ENCODE measurements at regions not wholly inside any gene's neighbourhood (a gene's known extent, or its start where the extent isn't known, plus 50 kb on each side); places are given as distances from the start of the nearest gene placed in this dataset.
A peak's percentile ranks its signal among the peaks of the same experiment; 100 is the strongest.

DNA sequence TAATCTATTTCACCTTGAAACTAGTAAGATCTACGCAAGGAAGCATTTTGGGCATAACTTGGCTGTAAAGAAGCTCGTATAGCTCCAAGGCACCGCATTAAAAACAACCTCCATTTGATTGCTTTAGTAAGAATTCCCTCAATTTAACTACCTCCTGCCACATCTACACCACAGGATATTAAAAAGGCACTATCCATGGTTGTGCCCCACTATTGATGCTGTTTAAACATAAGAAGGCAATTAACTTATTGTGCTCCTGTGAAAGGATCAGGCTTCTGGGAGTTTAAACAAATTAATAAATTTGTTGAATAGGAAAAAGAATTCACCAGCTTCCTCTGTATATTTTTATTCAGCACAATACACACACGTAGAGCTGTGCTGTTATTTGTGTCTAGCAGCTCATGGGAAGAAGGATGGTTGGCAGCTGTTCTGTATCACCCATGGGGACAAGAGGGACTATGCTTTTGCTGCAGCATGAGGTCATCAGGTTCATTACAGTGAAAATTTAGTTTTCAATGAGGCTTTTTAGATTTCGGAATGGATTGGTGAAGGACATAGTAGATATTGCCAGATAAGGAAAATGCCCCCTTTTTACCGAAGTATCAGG is 513.3 kb downstream of the HAO1 start:
- H3K4me3 ChIP-seq (ENCODE audit: low read length): no peak overlapping the region
- no peak for DNase-seq (ENCODE audit: low read depth)
- TF ChIP-seq, protein P1, sequence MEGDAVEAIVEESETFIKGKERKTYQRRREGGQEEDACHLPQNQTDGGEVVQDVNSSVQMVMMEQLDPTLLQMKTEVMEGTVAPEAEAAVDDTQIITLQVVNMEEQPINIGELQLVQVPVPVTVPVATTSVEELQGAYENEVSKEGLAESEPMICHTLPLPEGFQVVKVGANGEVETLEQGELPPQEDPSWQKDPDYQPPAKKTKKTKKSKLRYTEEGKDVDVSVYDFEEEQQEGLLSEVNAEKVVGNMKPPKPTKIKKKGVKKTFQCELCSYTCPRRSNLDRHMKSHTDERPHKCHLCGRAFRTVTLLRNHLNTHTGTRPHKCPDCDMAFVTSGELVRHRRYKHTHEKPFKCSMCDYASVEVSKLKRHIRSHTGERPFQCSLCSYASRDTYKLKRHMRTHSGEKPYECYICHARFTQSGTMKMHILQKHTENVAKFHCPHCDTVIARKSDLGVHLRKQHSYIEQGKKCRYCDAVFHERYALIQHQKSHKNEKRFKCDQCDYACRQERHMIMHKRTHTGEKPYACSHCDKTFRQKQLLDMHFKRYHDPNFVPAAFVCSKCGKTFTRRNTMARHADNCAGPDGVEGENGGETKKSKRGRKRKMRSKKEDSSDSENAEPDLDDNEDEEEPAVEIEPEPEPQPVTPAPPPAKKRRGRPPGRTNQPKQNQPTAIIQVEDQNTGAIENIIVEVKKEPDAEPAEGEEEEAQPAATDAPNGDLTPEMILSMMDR (conservative IDR thresholded peaks at IDR 0.05; ENCODE audit: low read depth, low read length): no peak

DNA sequence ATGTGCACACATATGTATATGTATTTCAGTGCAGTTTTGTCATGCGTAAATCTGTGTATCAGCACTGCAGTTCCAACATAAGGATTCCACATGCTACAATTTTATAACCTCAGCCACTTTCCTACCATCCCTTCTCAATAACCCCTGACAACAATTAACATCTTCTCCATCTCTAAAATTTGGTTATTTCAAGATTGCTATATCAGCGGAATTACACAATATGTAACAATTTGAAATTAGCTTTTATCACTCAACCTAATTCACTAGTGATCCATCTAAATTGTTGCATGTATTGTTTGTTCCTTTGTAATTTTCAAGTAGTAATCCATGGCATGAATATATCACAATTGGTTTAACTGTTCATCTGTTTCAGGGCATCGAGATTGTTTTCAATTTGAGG is 511.3 kb downstream of the HAO1 start:
- H3K4me3 ChIP-seq (ENCODE audit: low read length): no peak overlapping the region
- DNase-seq (ENCODE audit: low read depth): no peak
- TF ChIP-seq, protein P1 (conservative IDR thresholded peaks at IDR 0.05; ENCODE audit: low read depth, low read length): no peak

DNA sequence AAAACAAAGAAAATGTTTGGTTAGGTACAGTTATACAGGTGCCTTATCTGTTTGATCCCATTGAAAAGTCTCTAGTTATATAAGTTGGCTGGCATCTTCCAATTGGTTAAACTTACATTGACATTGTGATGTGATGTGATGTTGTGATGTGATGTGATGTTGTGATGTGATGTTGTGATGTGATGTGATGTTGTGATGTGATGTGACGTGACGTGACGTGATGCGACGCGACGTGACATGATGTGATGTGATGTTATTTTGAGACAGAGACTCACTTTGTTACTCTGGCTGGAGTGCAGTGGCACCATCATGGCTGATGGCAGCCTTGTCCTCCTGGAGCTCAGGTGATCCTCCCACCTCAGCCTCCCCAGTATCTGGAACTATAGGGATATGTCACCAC is 507.6 kb downstream of the HAO1 start:
- no peak for DNase-seq (ENCODE audit: low read depth)
- TF ChIP-seq, protein P1 (conservative IDR thresholded peaks at IDR 0.05; ENCODE audit: low read depth, low read length): no peak
- H3K4me3 ChIP-seq (ENCODE audit: low read length): no peak overlapping the region

DNA sequence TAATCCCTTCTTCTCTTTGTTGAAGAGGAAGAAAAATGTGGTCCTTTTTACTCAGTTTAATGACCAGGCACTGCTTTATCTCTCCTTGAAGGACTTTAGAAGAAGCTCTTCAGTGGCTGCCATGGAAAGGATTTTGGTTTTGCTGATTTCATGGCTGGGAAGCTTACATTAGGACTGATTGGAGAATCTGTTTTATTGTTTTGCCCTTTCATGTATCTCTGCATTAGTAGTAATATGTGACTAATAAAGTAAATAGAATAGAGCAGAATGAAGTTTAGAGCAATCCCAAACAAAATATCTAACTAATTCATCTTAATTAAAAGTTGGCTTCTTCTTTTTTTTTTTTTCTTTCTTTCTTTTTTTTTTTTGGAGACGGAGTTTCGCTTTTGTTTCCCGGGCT is 502.9 kb downstream of the HAO1 start:
- no peak overlapping the region for H3K4me3 ChIP-seq (ENCODE audit: low read length)
- TF ChIP-seq, protein P1 (conservative IDR thresholded peaks at IDR 0.05; ENCODE audit: low read depth, low read length): no peak
- no peak for DNase-seq (ENCODE audit: low read depth)

DNA sequence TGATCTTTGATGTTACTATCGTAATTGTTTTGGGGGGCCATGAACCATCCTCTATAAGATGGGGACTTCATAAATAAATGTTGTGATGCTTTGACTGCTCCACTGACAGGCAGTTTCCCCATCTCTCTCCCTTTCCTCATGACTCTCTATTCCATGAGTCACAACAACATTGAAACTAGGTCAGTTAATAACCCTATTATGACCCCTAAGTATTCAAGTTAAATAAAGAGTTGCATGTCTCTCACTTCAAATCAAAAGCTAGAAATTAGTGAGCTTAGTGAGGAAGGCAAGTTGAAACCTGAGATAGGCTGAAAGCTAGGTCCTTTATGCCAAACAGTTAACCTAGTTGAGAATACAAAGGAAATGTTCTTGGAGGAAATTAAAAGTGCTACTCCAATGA is 491.0 kb downstream of the HAO1 start:
- TF ChIP-seq, protein P1 (conservative IDR thresholded peaks at IDR 0.05; ENCODE audit: low read depth, low read length): no peak
- no peak overlapping the region for H3K4me3 ChIP-seq (ENCODE audit: low read length)
- peak; percentile 10 for DNase-seq (ENCODE audit: low read depth)

DNA sequence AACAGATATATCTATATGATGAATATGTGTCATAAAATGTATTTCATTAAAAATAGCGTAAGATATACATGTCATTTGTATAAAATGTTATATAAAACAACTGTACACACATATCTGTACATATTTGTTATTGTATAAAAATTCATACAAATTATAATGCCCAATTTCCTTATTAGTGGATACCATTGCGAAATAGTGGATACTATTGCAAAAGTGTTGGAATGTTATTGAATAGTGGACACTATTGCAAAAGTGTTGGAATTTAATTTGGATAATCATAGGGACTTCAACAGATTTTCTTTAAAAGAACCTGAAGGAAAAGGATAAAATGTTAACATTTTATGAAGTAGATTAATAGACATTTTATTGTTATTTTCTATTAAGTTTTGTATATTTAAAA is 487.4 kb downstream of the HAO1 start:
- no peak overlapping the region for H3K4me3 ChIP-seq (ENCODE audit: low read length)
- TF ChIP-seq, protein P1 (conservative IDR thresholded peaks at IDR 0.05; ENCODE audit: low read depth, low read length): no peak
- no peak for DNase-seq (ENCODE audit: low read depth)

DNA sequence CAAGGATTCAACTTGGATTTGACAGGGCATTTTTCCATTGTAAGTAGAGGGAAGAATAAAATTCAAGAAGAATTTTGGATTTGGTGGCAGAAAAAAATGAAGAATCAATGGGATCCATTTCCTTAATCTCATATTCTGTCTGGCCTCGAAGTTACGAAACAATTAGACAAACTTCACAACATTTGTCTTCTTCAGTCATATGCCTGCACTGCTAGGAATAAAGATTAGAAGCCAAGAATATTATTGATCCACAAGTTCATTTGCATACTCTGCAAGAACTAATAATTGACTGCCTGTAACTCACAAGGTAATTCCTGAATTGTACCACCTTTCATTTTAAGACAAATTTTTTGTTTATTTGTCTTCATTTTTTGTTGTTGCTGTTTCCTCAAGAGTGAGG is 486.2 kb downstream of the HAO1 start:
- TF ChIP-seq, protein P1 (conservative IDR thresholded peaks at IDR 0.05; ENCODE audit: low read depth, low read length): no peak
- no peak for DNase-seq (ENCODE audit: low read depth)
- no peak overlapping the region for H3K4me3 ChIP-seq (ENCODE audit: low read length)

Measured in retinal pigment epithelial cell (primary cell).